HEK293T (cell line): ENCODE measurements at regions not wholly inside any gene's neighbourhood (a gene's known extent, or its start where the extent isn't known, plus 50 kb on each side); places are given as distances from the start of the nearest gene placed in this dataset.

ENCODE experiments used
- BHLHE40 ChIP-seq: fragments of 450-650 bp; IDR thresholded peaks from 2 replicates; pipeline ENCODE4 v1.6.1; 2016; ENCODE audit warnings: mild to moderate bottlenecking, moderate library complexity, borderline replicate concordance
- ELF4 ChIP-seq: fragments of 450-650 bp; IDR thresholded peaks from 2 replicates; pipeline ENCODE4 v1.6.1; 2017; ENCODE audit warnings: antibody characterized with exemption
- FOXA1 ChIP-seq: fragments of 450-650 bp; IDR thresholded peaks from 2 replicates; pipeline ENCODE4 v1.6.1; 2016; ENCODE audit warnings: mild to moderate bottlenecking
- FOXK2 ChIP-seq: fragments of 450-650 bp; IDR thresholded peaks from 2 replicates; pipeline ENCODE4 v1.6.1; 2016; ENCODE audit warnings: mild to moderate bottlenecking
- FOXM1 ChIP-seq: fragments of 450-650 bp; IDR thresholded peaks from 2 replicates; pipeline ENCODE4 v1.6.1; 2017; ENCODE audit warnings: mild to moderate bottlenecking, borderline replicate concordance
- HDGF ChIP-seq: fragments of 450-650 bp; IDR thresholded peaks from 2 replicates; pipeline ENCODE4 v1.6.1; 2017; ENCODE audit warnings: antibody characterized with exemption, borderline replicate concordance
- NFRKB ChIP-seq: fragments of 450-650 bp; IDR thresholded peaks from 2 replicates; pipeline ENCODE4 v1.6.1; 2016; ENCODE audit warnings: mild to moderate bottlenecking, moderate library complexity
- PKNOX1 ChIP-seq: fragments of 450-650 bp; IDR thresholded peaks from 2 replicates; pipeline ENCODE4 v1.6.1; 2016
- SP1 ChIP-seq: fragments of 450-650 bp; IDR thresholded peaks from 2 replicates; pipeline ENCODE4 v1.6.1; 2017
- SUZ12 ChIP-seq: fragments of 450-650 bp; IDR thresholded peaks from 2 replicates; pipeline ENCODE4 v1.6.1; 2016; ENCODE audit warnings: mild to moderate bottlenecking
- TARDBP ChIP-seq: fragments of 450-650 bp; IDR thresholded peaks from 2 replicates; pipeline ENCODE4 v1.6.1; 2016
- ZNF384 ChIP-seq: fragments of 450-650 bp; IDR thresholded peaks from 2 replicates; pipeline ENCODE4 v1.6.1; 2016

GRCh38 chr5:12269164-12269563 is 364.9 kb upstream of the CTNND2 start:
- TF ChIP-seq ZNF384 (no peak), HDGF (no peak), BHLHE40 (no peak), NFRKB (no peak), TARDBP (no peak), FOXK2 (no peak), FOXM1 (no peak), SUZ12 (no peak), PKNOX1 (no peak), SP1 (no peak), FOXA1 (no peak), ELF4 (no peak)
